Loucy (cell line): ENCODE measurements at regions not wholly inside any gene's neighbourhood (a gene's known extent, or its start where the extent isn't known, plus 50 kb on each side); places are given as distances from the start of the nearest gene placed in this dataset.

Experiments
- H2AFZ ChIP-seq: fragments of 200-600 bp; sonication (generic); 2 replicates; pipeline ENCODE4 v1.6.0; 2016; ENCODE audit warnings: antibody characterized with exemption, mild to moderate bottlenecking, low read length, moderate library complexity
- H3F3A ChIP-seq: fragments of 200-600 bp; 2 replicates; pipeline ENCODE4 v1.6.0; 2016; ENCODE audit warnings: antibody characterized with exemption, low read depth, mild to moderate bottlenecking
- H3K27me3 ChIP-seq: fragments of 200-600 bp; sonication (generic); 2 replicates; pipeline ENCODE4 v1.6.1; 2014; ENCODE audit warnings: low read length, mild to moderate bottlenecking; ENCODE audit not compliant: insufficient read depth, poor library complexity, severe bottlenecking
- H3K36me3 ChIP-seq: fragments of 200-600 bp; sonication (generic); 2 replicates; pipeline ENCODE4 v1.6.1; 2016; ENCODE audit warnings: low read length; ENCODE audit not compliant: insufficient read depth
- H3K4me1 ChIP-seq: fragments of 200-600 bp; sonication (generic); 2 replicates; pipeline ENCODE4 v1.5.1; 2014; ENCODE audit warnings: low read length, mild to moderate bottlenecking; ENCODE audit not compliant: insufficient read depth, poor library complexity, severe bottlenecking
- H3K4me2 ChIP-seq: fragments of 200-600 bp; sonication (generic); 2 replicates; pipeline ENCODE4 v1.6.0; 2014; ENCODE audit warnings: antibody characterized with exemption, low read length, low read depth, mild to moderate bottlenecking; ENCODE audit not compliant: poor library complexity, severe bottlenecking
- H3K4me3 ChIP-seq: fragments of 200-600 bp; sonication (generic); 2 replicates; pipeline ENCODE4 v1.5.1; 2014; ENCODE audit warnings: low read length, mild to moderate bottlenecking, mixed read lengths; ENCODE audit not compliant: poor library complexity, severe bottlenecking
- H3K79me2 ChIP-seq: fragments of 200-600 bp; sonication (generic); 2 replicates; pipeline ENCODE4 v1.6.1; 2014; ENCODE audit warnings: low read length; ENCODE audit not compliant: insufficient read depth
- H3K9ac ChIP-seq: fragments of 200-600 bp; sonication (generic); 2 replicates; pipeline ENCODE4 v1.6.0; 2014; ENCODE audit warnings: mild to moderate bottlenecking, low read depth, low read length, moderate library complexity; ENCODE audit not compliant: poor library complexity, severe bottlenecking
- H3K9me2 ChIP-seq: fragments of 200-600 bp; sonication (generic); replicated peaks from 2 replicates; pipeline ENCODE4 v1.6.1; 2016; ENCODE audit warnings: low read depth, low read length, mixed read lengths
- H3K9me3 ChIP-seq: fragments of 200-600 bp; sonication (generic); 2 replicates; pipeline ENCODE4 v1.6.1; 2014; ENCODE audit warnings: mild to moderate bottlenecking, antibody characterized with exemption, low read length, low read depth; ENCODE audit not compliant: insufficient read depth
- H4K20me1 ChIP-seq: fragments of 200-600 bp; sonication (generic); 2 replicates; pipeline ENCODE4 v1.6.0; 2014; ENCODE audit warnings: antibody characterized with exemption, low read length, mild to moderate bottlenecking; ENCODE audit not compliant: insufficient read depth, poor library complexity, severe bottlenecking
- CTCF ChIP-seq: fragments of 200-600 bp; sonication (generic); conservative IDR thresholded peaks from 2 replicates; pipeline ENCODE4 v1.5.1; 2014; ENCODE audit warnings: mild to moderate bottlenecking, antibody characterized with exemption, low read length
- EZH2phosphoT487 ChIP-seq: fragments of 200-600 bp; IDR thresholded peaks from 2 replicates; pipeline ENCODE4 v1.6.1; 2018; ENCODE audit warnings: antibody characterized with exemption, mild to moderate bottlenecking, moderate library complexity, borderline replicate concordance

GRCh38 chr5:67361932-67362729 is 165.5 kb upstream of the CD180 start:
- Histone ChIP-seq H4K20me1 (no peaks in the 10 kb centered on the region), H3K4me2 (no peak overlapping the region), H3K79me2 (no peaks in the 10 kb centered on the region)

GRCh38 chr5:67360047-67360446 is 163.4 kb upstream of the CD180 start:
- Histone ChIP-seq H4K20me1 (no peaks in the 10 kb centered on the region), H2AFZ (peak overlapping the region; percentile 38; the same call in 1 of the 2 replicates), H3K9ac (peak overlapping the region; percentile 45), H3F3A (no peaks in the 10 kb centered on the region), H3K4me1 (peaks cover 16% of the 10 kb centered on the region), H3K36me3 (no peaks in the 10 kb centered on the region), H3K27me3 (no peaks in the 10 kb centered on the region), H3K79me2 (no peaks in the 10 kb centered on the region), H3K9me2 (no peaks in the 10 kb centered on the region), H3K9me3 (no peaks in the 10 kb centered on the region), H3K4me3 (peak overlapping the region; percentile 39), H3K4me2 (peak overlapping the region; percentile 60)
- TF ChIP-seq EZH2phosphoT487: no peak

More at GRCh38 chr5:67361932-67362729, 165.5 kb upstream of the CD180 start:
- no peaks in the 10 kb centered on the region for H3K36me3 ChIP-seq
- H3K4me3 ChIP-seq: no peak overlapping the region
- no peaks in the 10 kb centered on the region for H3K27me3 ChIP-seq
- no peak overlapping the region for H3K9ac ChIP-seq
- no peaks in the 10 kb centered on the region for H3K9me3 ChIP-seq
- H3K4me1 ChIP-seq: peaks cover 16% of the 10 kb centered on the region
- H3K9me2 ChIP-seq: no peaks in the 10 kb centered on the region
- TF ChIP-seq EZH2phosphoT487 (no peak), CTCF (no peak)
- H2AFZ ChIP-seq: 0 out of 2 replicates have a peak overlapping the region, but pooled peaks have one; percentile 15
- H3F3A ChIP-seq: no peaks in the 10 kb centered on the region

- Histone ChIP-seq H3K9me2 (no peaks in the 10 kb centered on the region), H3F3A (no peaks in the 10 kb centered on the region), H4K20me1 (no peaks in the 10 kb centered on the region), H3K4me2 (no peak overlapping the region), H3K4me1 (peaks cover 23% of the 10 kb centered on the region), H3K79me2 (no peaks in the 10 kb centered on the region), H3K27me3 (no peaks in the 10 kb centered on the region), H2AFZ (no peak overlapping the region), H3K9me3 (no peaks in the 10 kb centered on the region), H3K4me3 (no peak overlapping the region), H3K9ac (no peak overlapping the region), H3K36me3 (no peaks in the 10 kb centered on the region)
- TF ChIP-seq CTCF (no peak), EZH2phosphoT487 (no peak)
Measured at GRCh38 chr5:67358186-67358585, 161.6 kb upstream of the CD180 start.
